GM12878 (cell line): ENCODE measurements at regions not wholly inside any gene's neighbourhood (a gene's known extent, or its start where the extent isn't known, plus 50 kb on each side); places are given as distances from the start of the nearest gene placed in this dataset.

Source experiments
- CHD1 ChIP-seq: IDR thresholded peaks from 2 replicates; pipeline ENCODE4 v1.6.1; 2012; ENCODE audit warnings: low read depth, low read length, improper control_type of control experiment
- EP300 ChIP-seq, 2 experiments: fragments of 150-350 bp in 1 of 2; IDR thresholded peaks; 2 replicates each; pipeline ENCODE4 v1.6.1; 2011 to 2012; ENCODE audit warnings: low read depth in 2 of 2, low read length in 2 of 2, borderline replicate concordance in 1 of 2, improper control_type of control experiment in 1 of 2, inconsistent platforms in 1 of 2; ENCODE audit not compliant: control insufficient read depth in 1 of 2
- EZH2 ChIP-seq: IDR thresholded peaks from 2 replicates; pipeline ENCODE4 v1.6.1; 2012; ENCODE audit warnings: low read depth, mild to moderate bottlenecking, control low read depth, inconsistent platforms, low read length, borderline replicate concordance; ENCODE audit not compliant: control insufficient read depth
- FOS ChIP-seq: IDR thresholded peaks from 3 replicates; pipeline ENCODE4 v1.6.1; 2011; ENCODE audit warnings: borderline replicate concordance; ENCODE audit not compliant: insufficient read length; ENCODE audit errors: extremely low read depth
- NR2F1 ChIP-seq: fragments of 450-650 bp; conservative IDR thresholded peaks from 2 replicates; pipeline ENCODE4 v1.6.1; 2017; ENCODE audit warnings: mild to moderate bottlenecking
- POLR2A ChIP-seq: IDR thresholded peaks from 2 replicates; pipeline ENCODE4 v1.6.1; 2011; ENCODE audit warnings: low read depth, mild to moderate bottlenecking, low read length
- POLR2AphosphoS5 ChIP-seq: IDR thresholded peaks from 2 replicates; pipeline ENCODE4 v1.6.1; 2011; ENCODE audit warnings: mild to moderate bottlenecking, low read length, inconsistent platforms
- RAD21 ChIP-seq: IDR thresholded peaks from 2 replicates; pipeline ENCODE4 v1.6.1; 2011; ENCODE audit warnings: mild to moderate bottlenecking, low read depth, low read length, moderate library complexity; ENCODE audit not compliant: insufficient read depth
- ZNF24 ChIP-seq: fragments of 450-650 bp; IDR thresholded peaks from 2 replicates; pipeline ENCODE4 v1.6.1; 2017; ENCODE audit warnings: antibody characterized with exemption, mild to moderate bottlenecking
- TF ChIP-seq, protein P1 (sequence below): IDR thresholded peaks from 2 replicates; pipeline ENCODE4 v1.6.1; 2012; ENCODE audit warnings: mild to moderate bottlenecking, low read depth, low read length
- TF ChIP-seq, protein P2 (sequence below): fragments of 450-650 bp; conservative IDR thresholded peaks from 2 replicates; pipeline ENCODE4 v1.6.1; 2017; ENCODE audit warnings: mild to moderate bottlenecking, moderate library complexity
- TF ChIP-seq, protein P3 (sequence below), 3 experiments: IDR thresholded peaks in 2 of 3; conservative IDR thresholded peaks in 1 of 3; 2 replicates each; pipeline ENCODE4 v1.5.1; 2011; ENCODE audit warnings: low read depth in 3 of 3, low read length in 3 of 3, mild to moderate bottlenecking in 3 of 3, control low read depth in 2 of 3, moderate library complexity in 2 of 3, inconsistent platforms in 1 of 3, mixed read lengths in 1 of 3; ENCODE audit not compliant: control insufficient read depth in 2 of 3, insufficient read depth in 1 of 3; ENCODE audit errors: extremely low read depth in 1 of 3
- TF ChIP-seq, protein P4 (sequence below): IDR thresholded peaks from 2 replicates; pipeline ENCODE4 v1.6.1; 2012; ENCODE audit warnings: low read depth, low read length, improper control_type of control experiment
- TF ChIP-seq, protein P5 (sequence below): IDR thresholded peaks from 2 replicates; pipeline ENCODE4 v1.6.1; 2012; ENCODE audit warnings: improper control_type of control experiment, low read depth, low read length; ENCODE audit not compliant: insufficient replicate concordance

DNA sequence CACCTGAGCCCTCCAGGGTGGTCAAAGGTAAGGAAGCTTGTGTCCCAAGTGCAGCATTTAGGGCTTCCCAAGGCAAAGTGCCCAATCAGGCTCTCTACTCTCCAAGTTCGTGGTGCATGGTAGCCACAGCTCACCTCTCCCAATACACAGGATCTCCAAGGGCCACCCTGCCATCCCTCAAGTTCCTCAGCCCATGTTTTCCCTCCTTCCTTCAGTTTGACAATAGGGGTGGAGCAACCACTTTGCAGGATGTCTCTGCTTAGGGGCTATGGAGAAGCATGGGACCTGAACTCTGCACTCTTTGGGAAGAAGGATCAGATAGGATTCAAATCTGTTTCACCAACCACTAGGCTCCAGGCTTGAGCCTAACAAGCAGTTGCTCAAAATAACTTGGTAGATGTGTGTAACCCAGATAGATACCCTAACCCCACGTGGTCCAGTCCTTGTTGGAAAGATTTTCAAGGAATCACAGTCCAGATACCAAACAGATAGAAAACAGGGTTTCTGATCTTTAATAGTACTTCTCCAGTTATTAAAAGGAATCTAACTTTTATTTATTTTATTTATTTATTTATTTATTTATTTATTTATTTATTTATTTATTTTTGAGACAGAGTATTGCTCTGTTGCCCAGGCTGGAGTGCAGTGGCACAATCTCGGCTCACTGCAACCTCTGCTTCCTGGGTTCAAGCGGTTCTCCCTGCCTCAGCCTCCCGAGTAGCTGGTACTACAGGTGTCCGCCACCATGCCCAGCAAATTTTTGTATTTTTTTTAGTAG, 248.1 kb downstream of the CTTN start:
- no peak for TF ChIP-seq FOS
- no peak for TF ChIP-seq EZH2
- no peak for TF ChIP-seq POLR2A
- TF ChIP-seq, protein P1, sequence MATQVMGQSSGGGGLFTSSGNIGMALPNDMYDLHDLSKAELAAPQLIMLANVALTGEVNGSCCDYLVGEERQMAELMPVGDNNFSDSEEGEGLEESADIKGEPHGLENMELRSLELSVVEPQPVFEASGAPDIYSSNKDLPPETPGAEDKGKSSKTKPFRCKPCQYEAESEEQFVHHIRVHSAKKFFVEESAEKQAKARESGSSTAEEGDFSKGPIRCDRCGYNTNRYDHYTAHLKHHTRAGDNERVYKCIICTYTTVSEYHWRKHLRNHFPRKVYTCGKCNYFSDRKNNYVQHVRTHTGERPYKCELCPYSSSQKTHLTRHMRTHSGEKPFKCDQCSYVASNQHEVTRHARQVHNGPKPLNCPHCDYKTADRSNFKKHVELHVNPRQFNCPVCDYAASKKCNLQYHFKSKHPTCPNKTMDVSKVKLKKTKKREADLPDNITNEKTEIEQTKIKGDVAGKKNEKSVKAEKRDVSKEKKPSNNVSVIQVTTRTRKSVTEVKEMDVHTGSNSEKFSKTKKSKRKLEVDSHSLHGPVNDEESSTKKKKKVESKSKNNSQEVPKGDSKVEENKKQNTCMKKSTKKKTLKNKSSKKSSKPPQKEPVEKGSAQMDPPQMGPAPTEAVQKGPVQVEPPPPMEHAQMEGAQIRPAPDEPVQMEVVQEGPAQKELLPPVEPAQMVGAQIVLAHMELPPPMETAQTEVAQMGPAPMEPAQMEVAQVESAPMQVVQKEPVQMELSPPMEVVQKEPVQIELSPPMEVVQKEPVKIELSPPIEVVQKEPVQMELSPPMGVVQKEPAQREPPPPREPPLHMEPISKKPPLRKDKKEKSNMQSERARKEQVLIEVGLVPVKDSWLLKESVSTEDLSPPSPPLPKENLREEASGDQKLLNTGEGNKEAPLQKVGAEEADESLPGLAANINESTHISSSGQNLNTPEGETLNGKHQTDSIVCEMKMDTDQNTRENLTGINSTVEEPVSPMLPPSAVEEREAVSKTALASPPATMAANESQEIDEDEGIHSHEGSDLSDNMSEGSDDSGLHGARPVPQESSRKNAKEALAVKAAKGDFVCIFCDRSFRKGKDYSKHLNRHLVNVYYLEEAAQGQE, result no peak
- TF ChIP-seq NR2F1, result no peak
- no peak for TF ChIP-seq POLR2AphosphoS5
- TF ChIP-seq, protein P2, sequence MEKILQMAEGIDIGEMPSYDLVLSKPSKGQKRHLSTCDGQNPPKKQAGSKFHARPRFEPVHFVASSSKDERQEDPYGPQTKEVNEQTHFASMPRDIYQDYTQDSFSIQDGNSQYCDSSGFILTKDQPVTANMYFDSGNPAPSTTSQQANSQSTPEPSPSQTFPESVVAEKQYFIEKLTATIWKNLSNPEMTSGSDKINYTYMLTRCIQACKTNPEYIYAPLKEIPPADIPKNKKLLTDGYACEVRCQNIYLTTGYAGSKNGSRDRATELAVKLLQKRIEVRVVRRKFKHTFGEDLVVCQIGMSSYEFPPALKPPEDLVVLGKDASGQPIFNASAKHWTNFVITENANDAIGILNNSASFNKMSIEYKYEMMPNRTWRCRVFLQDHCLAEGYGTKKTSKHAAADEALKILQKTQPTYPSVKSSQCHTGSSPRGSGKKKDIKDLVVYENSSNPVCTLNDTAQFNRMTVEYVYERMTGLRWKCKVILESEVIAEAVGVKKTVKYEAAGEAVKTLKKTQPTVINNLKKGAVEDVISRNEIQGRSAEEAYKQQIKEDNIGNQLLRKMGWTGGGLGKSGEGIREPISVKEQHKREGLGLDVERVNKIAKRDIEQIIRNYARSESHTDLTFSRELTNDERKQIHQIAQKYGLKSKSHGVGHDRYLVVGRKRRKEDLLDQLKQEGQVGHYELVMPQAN, result no peak
- TF ChIP-seq, protein P3, sequence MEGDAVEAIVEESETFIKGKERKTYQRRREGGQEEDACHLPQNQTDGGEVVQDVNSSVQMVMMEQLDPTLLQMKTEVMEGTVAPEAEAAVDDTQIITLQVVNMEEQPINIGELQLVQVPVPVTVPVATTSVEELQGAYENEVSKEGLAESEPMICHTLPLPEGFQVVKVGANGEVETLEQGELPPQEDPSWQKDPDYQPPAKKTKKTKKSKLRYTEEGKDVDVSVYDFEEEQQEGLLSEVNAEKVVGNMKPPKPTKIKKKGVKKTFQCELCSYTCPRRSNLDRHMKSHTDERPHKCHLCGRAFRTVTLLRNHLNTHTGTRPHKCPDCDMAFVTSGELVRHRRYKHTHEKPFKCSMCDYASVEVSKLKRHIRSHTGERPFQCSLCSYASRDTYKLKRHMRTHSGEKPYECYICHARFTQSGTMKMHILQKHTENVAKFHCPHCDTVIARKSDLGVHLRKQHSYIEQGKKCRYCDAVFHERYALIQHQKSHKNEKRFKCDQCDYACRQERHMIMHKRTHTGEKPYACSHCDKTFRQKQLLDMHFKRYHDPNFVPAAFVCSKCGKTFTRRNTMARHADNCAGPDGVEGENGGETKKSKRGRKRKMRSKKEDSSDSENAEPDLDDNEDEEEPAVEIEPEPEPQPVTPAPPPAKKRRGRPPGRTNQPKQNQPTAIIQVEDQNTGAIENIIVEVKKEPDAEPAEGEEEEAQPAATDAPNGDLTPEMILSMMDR (IDR thresholded peaks at IDR 0.05 in 2 of 3, conservative IDR thresholded peaks at IDR 0.05 in 1 of 3; ENCODE audit: control insufficient read depth in 2 of 3, extremely low read depth in 1 of 3, insufficient read depth in 1 of 3, low read depth in 3 of 3, low read length in 3 of 3), result no peak
- TF ChIP-seq, protein P4, sequence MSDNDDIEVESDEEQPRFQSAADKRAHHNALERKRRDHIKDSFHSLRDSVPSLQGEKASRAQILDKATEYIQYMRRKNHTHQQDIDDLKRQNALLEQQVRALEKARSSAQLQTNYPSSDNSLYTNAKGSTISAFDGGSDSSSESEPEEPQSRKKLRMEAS, result no peak
- no peak for TF ChIP-seq EP300 (IDR thresholded peaks at IDR 0.05; ENCODE audit: borderline replicate concordance in 1 of 2, control insufficient read depth in 1 of 2, low read depth in 2 of 2, low read length in 2 of 2)
- no peak for TF ChIP-seq RAD21
- no peak for TF ChIP-seq CHD1
- no peak for TF ChIP-seq ZNF24
- TF ChIP-seq, protein P5, sequence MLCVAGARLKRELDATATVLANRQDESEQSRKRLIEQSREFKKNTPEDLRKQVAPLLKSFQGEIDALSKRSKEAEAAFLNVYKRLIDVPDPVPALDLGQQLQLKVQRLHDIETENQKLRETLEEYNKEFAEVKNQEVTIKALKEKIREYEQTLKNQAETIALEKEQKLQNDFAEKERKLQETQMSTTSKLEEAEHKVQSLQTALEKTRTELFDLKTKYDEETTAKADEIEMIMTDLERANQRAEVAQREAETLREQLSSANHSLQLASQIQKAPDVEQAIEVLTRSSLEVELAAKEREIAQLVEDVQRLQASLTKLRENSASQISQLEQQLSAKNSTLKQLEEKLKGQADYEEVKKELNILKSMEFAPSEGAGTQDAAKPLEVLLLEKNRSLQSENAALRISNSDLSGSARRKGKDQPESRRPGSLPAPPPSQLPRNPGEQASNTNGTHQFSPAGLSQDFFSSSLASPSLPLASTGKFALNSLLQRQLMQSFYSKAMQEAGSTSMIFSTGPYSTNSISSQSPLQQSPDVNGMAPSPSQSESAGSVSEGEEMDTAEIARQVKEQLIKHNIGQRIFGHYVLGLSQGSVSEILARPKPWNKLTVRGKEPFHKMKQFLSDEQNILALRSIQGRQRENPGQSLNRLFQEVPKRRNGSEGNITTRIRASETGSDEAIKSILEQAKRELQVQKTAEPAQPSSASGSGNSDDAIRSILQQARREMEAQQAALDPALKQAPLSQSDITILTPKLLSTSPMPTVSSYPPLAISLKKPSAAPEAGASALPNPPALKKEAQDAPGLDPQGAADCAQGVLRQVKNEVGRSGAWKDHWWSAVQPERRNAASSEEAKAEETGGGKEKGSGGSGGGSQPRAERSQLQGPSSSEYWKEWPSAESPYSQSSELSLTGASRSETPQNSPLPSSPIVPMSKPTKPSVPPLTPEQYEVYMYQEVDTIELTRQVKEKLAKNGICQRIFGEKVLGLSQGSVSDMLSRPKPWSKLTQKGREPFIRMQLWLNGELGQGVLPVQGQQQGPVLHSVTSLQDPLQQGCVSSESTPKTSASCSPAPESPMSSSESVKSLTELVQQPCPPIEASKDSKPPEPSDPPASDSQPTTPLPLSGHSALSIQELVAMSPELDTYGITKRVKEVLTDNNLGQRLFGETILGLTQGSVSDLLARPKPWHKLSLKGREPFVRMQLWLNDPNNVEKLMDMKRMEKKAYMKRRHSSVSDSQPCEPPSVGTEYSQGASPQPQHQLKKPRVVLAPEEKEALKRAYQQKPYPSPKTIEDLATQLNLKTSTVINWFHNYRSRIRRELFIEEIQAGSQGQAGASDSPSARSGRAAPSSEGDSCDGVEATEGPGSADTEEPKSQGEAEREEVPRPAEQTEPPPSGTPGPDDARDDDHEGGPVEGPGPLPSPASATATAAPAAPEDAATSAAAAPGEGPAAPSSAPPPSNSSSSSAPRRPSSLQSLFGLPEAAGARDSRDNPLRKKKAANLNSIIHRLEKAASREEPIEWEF, result no peak
